NB4 (cell line): ENCODE measurements at regions not wholly inside any gene's neighbourhood (a gene's known extent, or its start where the extent isn't known, plus 50 kb on each side); places are given as distances from the start of the nearest gene placed in this dataset.
A peak's percentile ranks its signal among the peaks of the same experiment; 100 is the strongest.

Experiments used
- DNase-seq: peaks from one replicate; pipeline ENCODE4 v3.0.0; 2010; ENCODE audit warnings: low read depth
- H3K4me3 ChIP-seq: one replicate; pipeline ENCODE4 v1.5.1; 2011; ENCODE audit warnings: mild to moderate bottlenecking, low read depth, low read length, moderate library complexity
- CTCF ChIP-seq: IDR thresholded peaks from one replicate; pipeline ENCODE4 v1.5.1; 2012; ENCODE audit warnings: low read depth, low read length
- MAX ChIP-seq: IDR thresholded peaks from 2 replicates; pipeline ENCODE4 v1.6.1; 2011; ENCODE audit warnings: low read depth, low read length
- MYC ChIP-seq: IDR thresholded peaks from 2 replicates; pipeline ENCODE4 v1.6.1; 2011; ENCODE audit warnings: low read depth, low read length
- POLR2A ChIP-seq: IDR thresholded peaks from 2 replicates; pipeline ENCODE4 v1.6.1; 2011; ENCODE audit warnings: mild to moderate bottlenecking; ENCODE audit not compliant: insufficient read length; ENCODE audit errors: extremely low read depth

DNA sequence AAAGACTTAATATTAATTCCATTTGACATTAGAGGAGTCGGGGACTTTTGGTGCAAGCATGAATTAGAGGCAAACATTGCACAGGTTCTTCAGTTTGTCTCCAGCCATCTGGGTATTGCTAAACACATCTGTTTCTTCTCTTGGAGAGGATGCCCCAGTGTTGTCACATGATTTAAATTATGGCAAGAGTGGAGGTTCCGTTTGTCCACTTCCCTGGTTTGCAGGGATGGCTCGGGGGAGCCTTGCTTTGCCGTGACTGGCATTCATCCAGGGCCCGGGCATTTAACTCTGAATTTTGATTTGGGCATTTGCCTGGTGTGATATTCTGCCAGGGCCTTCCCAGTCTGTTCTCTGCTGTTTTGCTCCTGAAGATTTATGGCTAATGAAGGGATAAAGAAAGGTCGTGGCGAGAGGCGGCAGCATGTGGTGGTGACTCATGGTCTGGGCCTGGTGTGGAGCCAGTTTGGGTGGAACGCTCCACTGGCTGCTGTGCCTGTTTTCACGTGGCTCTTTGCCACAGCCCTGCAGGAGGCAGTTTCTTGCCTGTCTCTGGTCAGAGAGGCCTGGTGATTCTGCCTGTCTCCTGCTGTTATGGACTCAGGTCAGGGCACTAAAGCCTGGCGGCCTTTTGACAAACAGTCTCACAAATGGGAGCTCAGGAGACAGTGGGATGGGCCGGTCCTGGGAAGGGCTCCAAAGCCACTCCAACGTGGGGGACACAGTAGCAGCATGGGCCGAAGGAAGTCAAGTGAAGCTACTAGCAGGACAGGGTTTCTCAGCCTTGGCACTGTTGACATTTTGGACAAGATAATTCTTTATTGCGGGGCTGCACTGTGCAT, 99.4 kb upstream of the PGRMC2 start:
- H3K4me3 ChIP-seq, result no peak overlapping the region
- TF ChIP-seq POLR2A, result no peak
- TF ChIP-seq MAX, result no peak
- TF ChIP-seq MYC, result no peak
- no peak for TF ChIP-seq CTCF
- DNase-seq, result peak; percentile 14

- DNase-seq, result peak; percentile 21
- TF ChIP-seq POLR2A, result no peak
- peak; percentile 5 for TF ChIP-seq CTCF
- no peak overlapping the region for H3K4me3 ChIP-seq
Measured at GRCh38 chr4:128385683-128386304, 98.2 kb upstream of the PGRMC2 start.

DNA sequence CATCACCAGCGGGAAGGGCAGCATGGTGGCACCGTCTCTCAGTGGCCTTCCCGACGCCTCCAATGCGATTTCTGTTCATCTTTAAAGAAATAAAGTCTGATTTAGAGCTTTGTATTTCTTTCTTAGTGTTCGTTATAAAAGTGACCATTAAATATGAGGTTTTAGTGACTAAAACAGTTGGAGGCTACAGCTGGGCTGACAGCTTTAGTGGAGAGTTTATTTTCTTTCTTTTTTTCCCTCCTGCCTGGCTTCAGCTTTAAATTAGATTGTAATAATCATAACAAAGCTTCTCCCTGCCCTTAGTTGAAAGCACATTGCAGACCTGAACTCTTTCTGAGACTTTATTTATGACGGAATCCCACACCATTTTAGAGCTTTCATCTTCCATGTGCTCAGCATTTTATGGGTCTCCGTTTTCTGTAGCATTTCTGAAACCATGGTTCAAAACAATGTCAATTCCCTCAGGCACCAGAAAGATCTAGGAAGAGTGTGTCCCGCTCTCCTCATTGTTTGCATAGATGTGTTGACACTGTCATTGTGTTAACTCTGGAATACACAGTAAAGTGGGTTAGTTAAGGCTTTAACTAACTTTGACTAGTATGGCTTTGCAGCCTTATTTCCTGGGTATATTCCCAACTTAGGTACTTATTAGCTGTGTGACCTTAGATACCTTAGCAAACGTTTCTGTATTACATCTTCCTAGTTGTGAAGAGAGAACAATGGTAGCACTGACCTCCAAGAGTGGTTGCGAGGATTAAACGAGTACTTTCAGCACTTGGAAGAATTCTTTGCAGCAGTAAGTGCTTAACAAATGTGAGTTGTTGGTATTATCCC, 97.4 kb upstream of the PGRMC2 start:
- no peak for TF ChIP-seq MYC
- TF ChIP-seq CTCF, result no peak
- no peak for TF ChIP-seq MAX
- no peak for TF ChIP-seq POLR2A
- H3K4me3 ChIP-seq, result no peak overlapping the region
- DNase-seq, result no peak

GRCh38 chr4:128384091-128384520, 96.5 kb upstream of the PGRMC2 start:
- no peak for DNase-seq
- H3K4me3 ChIP-seq, result no peak overlapping the region
- TF ChIP-seq CTCF, result no peak
- TF ChIP-seq POLR2A, result no peak
- no peak for TF ChIP-seq MAX
- TF ChIP-seq MYC, result no peak

DNA sequence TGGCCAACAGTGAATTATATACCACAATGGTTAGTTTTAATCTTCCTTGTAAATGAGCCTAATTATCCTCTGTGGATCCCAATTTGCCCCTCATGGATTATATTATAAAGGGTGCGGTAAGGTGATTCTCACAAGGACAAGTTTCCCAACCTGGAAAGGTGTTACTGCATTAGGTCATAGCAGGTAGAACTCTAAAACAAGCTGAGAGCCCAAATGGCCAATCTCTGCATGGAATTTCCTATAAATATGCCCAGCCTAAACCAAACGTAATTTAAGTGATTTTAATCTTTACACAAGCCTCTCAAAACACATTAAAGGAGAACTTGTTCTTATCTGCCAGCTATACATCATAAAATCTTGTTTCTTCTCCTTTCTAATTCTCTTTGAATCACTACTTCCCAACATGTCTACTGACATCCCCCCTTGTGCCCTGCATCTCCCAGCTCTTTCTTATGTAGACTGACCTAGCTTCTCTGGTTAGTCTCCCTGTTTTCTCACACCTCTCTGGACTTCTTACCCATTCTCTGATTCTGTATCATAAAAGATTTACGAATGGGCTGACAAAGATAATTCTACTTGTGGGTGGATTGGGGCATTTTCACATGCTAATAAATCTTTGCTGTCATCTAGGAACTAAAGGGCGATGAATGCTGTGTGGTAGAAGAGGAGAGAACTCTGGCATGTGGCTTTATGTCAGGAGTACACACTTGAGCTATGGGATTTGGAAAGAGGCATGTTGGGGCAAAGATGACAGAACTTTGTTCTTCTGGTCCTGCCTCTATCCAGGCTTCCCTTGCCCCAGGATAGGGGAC, 94.3 kb upstream of the PGRMC2 start:
- no peak for TF ChIP-seq MYC
- no peak for DNase-seq
- no peak overlapping the region for H3K4me3 ChIP-seq

DNA sequence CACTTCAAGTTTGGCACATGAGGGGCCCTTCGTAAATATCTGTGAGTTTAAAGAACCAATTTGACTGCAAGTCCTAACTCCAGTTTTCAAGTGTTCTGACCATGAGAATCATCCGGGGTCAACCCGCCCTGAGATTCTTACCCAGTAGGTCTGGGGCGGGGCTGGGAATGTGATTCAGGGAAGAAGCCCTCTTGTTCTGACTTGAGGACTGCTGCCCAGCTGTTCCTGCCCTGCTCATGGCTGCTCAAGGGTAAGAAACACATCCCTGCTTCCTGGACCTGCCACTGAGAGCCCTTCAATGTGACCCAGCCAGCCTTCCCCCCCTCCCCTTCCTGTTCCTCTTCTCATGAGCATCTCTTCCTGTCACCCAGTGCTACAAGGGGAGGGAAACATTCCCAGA, 92.7 kb upstream of the PGRMC2 start:
- H3K4me3 ChIP-seq, result no peak overlapping the region
- TF ChIP-seq POLR2A, result no peak
- TF ChIP-seq CTCF, result no peak
- no peak for TF ChIP-seq MAX
- TF ChIP-seq MYC, result no peak

More for the DNA sequence above, 92.7 kb upstream of the PGRMC2 start:
- no peak for DNase-seq
